Ureter (tissue), 1 donor: ENCODE measurements at regions not wholly inside any gene's neighbourhood (a gene's known extent, or its start where the extent isn't known, plus 50 kb on each side); places are given as distances from the start of the nearest gene placed in this dataset.

Experiments used
- DNase-seq: peaks from one replicate; pipeline ENCODE4 v3.0.0-alpha.2; 2020; ENCODE audit warnings: low spot score
- donor health status: DM: yes; HTN: yes; CAD: no.

DNA sequence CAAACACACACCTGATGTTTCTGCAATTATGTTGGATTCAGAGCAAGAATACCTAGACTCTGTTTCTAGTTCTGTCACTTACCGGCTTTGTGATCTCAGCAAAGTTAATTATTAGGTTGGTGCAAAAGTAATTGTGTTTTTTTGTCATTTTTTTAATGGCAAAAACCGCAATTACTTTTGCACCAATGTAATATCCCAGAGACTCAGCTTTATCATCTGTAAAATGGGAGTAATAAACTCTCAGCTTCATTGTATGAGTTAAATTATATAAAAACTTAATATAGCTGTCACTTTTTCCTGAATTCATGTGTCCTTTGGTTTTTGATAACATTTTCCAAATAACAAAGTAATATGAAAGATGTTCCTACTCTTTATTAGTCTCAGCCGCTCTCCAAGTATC is 251.7 kb downstream of the TRIB2 start:
- no peak for DNase-seq

DNA sequence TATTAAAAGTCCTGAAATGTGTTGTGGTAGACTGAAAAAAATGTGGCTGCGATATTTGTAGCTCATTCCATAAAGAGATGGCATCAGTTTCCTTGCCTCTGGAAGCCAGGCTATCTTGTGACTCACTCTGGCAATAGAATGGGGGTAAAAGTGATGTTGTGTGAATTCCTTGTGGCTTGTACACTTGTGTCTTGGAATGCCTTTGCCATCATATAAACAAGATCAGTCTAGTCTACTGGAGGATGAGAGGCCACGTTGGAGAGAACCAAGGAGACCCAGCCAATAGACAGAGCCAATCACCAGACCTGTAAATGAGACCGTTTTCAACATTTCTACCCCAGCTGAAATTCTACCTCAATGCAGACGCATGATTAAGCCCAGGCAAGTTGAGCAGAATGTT is 254.1 kb downstream of the TRIB2 start:
- no peak for DNase-seq

DNA sequence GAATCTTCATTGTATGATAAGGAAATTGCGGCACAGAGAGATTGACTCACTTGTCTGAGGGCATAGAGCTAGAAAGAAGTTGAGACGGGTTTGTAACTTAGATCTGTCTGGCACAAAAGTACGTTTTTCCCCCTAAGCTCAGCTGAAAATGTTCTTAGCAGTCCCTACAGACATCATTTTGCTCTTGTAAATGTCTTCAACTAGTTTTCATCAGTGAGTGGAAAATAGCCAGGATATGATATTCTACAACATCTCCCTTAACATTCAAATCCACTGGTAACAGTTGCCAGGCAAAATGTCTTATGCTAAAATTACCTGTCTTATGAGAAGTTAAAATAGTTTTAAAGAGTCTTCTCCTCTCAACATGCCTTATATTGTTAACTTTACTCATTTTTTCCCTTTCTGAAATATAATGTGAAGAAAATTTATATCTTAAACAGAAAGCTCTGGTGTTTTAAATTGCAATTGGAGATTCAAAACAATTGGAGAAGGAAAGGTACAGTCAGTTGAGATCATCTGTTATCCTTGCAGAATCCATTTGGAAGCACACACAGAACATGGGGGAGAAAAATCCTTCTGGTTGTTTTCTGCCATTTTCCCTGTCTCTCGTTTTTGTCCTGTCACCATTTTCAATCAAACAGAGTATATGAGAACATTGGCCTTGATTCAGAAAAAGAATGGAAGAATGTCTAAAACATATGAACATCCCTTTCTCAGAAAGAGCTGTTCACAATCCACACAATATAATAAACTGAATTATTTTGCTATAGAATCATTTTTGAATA is 255.0 kb downstream of the TRIB2 start:
- DNase-seq = no peak

DNA sequence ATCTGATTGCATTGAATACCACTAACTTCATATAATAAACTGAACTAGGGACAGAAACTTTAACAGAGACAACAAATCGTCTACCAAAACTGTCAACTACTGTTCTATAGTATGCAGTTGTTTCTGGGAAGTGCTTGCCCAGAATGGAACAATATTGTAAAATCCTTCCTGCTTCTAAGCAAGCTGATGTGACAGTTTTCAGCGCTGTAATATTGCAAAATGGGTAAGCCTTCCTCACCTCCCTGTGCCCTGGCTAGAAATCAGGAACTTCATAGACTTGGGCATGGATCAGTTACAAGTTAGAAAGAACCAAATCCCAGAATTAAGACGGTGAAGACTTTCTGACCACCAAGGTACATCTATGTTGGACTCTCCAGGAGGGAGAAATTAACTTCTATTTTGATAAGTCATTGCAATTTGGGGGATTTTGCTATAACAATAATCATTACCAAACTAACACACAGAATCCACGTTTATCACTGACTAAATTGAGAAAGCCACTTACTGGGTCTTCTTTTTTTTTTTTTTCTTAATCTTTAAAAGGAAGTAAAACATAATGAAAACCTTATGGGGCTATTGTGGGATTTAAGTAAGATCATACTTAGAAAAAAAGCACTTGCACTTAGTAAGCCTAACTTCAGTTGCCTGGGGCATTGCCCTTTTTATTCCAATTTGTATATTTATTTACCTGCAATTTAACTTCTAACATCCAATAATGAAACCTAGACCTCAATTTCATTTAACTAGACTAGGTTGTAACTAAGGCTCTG is 261.5 kb downstream of the TRIB2 start:
- no peak for DNase-seq

DNA sequence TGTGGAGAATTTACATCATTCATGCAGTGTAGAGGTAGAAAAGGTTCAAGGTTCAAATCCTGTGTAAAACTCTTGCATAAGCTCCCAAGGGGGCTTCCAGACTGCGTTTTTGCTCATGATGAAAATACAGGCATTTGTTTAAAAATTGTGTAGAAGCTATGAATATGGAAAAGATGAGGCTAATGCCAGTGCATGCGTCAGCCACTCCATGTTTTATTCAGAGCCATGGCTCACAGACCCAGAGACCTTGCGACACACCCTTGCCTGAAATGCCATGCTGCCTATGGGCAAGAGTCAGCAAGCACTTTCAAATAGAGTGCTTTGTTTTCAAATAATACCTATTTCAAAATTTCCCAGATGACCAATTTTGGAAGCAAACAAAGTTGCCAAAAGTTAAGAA is 262.3 kb downstream of the TRIB2 start:
- no peak for DNase-seq

DNA sequence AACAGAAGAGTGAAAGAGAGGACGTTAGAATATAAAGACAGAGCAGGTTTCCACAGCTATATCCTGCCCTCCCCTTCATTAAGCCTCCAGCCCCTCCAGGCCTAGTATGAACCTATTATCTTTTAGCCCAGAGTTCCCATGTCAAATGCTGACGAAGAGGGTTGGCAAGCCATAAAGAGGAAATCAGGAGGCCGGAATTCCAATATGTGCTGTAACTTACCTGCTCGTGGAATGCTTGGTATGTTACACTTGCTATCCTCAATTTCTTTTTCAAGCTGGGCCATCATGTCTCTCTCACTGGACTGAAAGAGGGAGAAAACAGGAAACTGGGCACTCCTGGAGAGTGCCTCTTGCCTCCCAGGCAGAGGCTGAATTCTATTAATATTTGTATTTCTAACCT is 264.1 kb downstream of the TRIB2 start:
- DNase-seq = no peak

DNA sequence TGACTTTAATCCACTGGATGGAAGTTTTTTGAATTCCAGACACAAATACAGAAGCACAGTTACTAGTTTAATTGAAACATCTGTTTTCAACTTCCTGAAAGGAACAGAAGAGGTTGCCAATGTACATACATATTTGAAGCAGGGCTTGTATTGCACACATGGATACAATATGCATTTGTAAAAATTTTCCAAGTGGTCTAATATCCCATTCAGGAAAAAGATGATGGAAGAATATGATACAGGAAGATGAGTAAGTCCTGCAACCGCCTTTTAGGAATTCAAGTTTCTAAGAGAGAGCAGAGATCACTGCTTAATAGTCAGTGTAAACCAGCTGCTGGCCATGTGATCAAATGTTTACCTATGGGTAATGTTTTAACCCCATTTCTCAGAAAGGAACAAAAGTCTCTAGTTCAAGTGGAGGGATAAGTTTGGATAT is 265.4 kb downstream of the TRIB2 start:
- DNase-seq = no peak

DNA sequence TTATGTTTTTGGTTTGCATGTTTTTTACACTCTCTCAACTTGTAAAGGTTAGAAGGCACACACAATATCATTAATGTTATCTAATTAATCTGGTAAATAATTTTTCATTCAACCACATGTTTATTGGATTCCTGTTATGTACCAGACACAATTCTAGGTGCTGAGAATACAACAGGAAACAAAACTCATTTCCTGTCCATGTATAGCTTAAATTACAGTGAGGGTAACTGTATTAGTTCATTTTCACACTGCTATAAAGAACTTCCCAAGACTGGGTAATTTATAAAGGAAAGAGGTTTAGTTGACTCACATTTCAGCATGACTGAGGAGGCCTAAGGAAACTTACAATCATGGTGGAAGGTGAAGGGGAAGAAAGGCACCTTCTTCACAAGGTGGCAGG is 270.5 kb downstream of the TRIB2 start:
- DNase-seq = no peak

DNA sequence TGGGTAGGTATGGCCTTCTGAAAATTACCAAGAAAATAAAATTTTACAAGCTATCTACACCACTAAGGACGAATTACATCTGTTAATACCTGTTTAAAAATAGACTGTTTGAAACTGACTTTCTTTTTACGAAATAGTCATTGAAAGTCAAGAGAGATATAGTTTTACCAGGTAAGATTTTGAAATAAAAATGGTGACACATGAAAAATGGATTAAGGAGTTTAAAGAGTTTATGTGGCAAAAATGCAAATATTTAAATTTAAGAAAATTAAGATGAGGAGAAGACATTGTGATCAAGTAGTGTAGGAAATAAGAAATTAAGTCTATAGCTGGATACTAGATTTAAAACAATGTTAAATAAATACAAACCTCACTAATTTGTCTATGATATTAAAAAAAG is 271.5 kb downstream of the TRIB2 start:
- no peak for DNase-seq

DNA sequence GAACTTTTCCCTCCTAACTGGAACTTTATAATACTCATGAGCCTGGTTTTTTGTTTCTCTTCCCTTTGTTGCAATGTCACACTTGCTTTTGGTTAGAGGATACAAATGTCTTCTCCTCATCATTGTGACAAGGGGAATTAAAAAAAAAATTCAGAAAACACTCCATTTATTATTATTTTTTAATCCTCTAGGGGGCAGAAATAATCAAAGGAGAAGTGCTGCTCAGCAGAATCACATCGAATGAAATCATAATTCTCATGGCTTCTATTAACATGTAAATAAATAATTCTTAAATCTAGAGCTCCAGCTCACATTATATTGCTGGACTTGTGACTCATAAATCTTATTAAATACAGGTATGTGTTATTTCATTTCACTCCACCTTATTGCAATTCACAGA is 273.8 kb downstream of the TRIB2 start:
- DNase-seq = no peak

DNA sequence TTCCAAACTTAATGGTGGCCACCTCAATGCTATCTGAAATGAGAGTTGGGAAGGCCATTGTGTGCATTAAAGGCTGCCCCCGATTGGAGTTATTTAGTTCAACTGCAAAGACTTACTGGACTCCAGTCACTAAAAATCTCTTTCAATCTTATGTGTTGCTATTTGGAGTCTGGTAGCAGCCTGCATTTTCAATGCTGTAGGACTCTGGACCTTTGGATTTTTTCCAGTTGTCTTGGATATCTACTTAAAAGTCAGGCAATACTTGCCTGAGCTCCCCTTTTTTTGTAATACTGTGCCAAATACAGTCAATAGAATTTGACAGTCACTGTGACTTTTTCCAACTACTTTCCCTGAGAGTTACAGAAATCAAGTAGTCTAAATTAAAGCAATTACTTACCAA is 281.9 kb downstream of the TRIB2 start:
- DNase-seq = no peak

DNA sequence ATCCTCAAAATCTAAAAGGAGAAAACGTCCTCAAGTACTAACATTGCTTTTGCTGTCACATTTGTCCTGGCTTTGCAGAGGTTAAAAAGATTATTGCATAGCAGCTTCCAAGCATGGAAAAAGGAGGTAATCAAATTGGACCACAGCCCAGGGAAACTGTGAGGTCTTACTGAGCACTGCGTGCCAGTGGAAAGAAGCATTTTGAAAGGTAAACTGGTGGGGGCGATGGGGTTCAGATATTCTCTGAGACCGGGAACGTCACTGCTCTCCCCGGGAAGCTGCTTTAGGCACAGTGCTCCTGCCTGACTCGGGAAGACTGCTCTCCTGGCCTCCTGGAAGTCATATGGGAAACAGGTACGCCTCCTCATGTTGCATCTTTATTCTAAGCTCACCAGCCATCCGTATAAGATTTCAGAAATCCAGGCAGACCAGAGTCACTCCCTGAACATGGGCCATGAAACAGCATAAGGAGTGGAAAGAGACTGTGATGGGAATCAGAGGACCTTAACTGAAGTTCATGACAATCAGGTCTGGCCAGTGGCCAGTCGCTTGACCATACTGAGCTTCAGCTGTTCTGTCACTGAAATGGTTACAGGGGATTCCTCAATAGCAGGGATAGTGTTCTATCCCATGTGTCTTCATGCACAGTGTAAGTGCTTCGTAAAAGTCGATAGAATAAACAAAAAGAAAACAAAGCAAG is 284.1 kb downstream of the TRIB2 start:
- DNase-seq = no peak

DNA sequence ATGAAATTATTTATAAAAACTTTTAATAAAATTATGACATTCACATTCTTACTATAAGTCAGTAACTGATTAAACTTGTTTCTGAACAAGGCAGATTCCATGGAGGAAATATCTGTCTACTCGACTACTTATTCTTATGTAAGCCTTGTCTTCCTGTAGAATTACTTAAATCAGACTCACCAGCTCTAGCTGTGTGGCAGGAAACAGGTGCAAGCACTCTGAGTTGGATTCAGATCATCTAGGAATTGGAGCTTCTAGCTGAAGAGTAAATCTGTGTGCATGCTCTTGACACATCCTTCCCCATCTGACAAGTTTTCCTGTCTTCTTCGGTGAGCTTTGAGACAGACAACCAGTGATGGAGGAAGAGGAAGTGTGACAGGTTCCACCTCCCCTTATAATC is 284.7 kb downstream of the TRIB2 start:
- DNase-seq = no peak

DNA sequence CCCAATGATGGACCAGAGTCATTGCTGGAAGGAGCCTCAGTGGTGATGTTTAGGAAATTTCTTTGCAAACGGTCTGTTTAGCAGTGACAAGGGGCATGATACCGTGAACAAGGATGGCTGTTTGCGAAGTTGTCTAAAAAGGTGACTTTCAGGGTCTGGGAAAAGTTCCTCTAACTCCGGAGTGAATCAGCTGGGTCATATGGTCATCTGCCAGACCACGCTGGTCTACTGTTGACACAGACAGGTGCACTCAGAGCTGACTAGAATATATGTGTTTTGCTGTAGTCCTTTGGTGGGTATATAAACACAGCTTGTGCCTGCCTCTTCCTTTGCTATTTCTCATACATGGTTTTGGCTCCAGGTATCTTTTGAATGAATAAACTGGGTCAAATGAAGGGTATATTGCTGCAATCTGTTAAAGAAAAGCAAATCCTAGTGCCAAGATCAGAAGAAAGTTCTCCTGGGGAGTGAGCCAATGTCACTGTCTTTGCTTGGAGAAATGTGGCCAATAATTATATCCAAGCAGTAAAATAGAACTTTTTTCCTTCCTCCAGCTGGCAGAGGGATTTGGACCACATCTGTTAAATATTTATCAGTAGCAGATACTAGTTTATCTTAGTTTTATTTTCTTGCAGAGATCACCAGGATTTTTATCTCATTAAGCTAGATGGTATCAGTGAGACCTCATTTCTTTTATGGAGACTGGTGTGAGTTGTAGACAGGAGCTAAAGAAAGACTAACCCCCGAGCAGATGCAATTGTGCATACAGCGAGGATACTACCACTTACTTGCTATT is 286.0 kb downstream of the TRIB2 start:
- DNase-seq = no peak

DNA sequence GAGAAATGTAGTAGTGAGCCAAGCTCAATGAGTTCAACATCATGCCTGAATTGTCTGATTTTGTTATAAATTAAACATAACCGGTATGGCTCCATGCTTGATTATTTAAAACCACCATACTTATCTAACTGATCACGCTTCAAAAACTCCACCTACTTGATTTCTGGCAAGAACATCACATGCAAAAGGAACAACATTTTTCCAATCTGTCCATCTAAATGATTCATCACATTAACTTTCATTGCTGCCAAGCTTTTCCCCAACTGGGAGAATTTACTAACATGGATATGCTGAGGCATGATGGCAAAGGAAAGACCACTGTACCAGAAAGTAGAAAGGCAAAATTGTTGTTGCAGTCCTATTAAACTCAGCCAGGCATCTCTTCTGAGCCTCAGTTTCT is 286.8 kb downstream of the TRIB2 start:
- DNase-seq = no peak

DNA sequence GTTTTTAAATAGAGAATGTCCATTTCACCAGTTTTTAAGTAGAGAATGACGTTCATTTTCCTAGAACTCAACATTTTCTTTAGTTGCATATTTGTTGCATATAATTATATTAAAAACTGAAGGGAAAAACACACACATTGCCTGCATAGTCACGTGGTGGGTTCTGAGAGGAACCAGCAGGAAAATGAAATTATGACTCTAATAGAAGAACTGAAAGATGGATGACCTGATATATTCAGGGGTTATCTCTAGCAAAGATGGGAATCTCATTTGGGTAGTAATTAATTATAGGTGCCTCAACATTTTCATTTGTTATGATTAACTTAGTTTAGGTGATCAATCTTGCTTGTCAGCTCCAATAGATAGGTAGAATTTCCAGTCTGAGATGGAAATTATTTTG is 288.3 kb downstream of the TRIB2 start:
- no peak for DNase-seq

DNA sequence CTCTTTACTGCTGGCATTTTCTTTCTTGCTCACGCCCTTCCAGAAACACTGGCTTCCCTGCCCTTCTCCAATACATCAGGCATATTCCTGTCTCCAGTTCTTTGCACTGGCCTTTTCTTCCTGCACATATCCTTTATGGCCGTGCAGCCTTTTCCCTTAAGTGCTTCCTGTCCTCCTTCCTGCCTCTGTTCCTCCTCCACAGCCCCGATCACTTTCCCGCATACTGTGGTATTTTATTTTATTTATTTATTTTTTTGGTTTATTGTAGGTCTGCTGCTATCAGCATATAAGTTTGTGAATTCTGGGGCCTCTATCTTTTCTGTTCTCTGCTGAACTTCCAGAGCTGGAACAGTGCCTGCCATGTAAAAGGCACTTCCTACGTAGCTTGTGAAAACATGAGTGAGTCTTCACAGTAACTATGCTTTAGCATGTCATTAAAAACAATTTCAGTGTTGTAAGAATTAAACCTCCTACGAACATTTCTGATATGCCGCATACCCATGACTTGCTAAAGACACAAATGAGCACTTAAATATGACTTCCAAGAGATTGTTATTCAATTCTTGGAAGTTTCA is 289.1 kb downstream of the TRIB2 start:
- DNase-seq = no peak

DNA sequence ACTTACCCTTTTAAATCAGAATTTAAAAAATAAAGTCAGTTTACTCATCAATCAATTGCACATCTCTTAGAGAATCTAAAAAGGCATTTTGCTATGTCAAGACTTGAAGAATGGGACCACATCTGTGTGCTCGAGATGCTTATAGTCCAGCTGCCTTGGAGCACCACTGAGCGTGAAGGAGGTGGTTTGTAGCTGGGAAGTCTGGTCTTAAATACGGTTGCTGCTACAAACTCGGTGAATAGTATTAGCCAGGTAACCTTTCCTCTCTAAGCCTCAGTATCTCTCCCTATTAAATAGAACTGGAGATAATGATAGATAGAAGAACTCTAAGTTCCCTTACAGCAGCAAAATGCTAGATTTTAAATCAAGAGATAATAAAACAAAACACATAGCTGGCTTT is 289.7 kb downstream of the TRIB2 start:
- no peak for DNase-seq

DNA sequence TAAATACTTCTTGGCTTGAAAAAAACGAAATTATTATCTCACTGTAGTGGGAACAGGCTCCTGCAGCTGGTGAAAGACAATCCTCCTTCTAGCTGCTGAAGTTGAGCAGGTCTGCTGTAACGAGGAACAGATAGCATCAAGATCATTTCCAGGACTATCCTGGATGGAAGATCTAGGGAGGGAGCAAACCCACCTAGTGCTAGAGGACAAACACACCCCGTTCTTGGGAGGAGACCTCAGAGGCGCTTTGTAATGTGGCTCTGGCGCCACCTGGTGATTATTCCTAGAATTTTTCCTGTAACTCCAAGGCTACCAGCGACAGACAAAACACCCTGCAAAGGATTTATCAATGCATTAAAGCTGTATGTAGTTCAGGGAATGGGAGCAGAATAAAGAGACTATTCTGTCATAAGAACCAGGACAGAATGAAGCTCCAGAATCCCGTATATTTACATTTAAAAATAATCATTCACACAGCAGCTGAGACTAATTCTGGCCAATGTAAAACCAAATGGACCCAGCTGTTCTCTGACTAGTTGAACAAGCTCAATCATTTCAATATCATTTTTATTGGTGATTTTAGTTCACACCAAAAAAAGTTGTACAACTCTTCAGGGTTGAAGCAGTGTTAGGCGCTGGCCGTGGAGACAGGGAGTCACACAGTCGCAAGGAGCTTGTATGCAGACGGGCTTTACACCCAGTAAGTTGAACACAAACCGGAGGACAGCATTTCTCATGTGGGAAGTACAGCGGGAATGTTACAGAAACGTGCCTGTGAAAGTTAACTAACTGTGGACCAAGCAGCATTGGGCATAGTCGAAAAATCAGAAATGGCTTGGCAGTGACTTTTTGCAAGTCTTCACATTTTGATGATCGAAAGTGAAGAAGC is 290.3 kb downstream of the TRIB2 start:
- peak; percentile 65 for DNase-seq

DNA sequence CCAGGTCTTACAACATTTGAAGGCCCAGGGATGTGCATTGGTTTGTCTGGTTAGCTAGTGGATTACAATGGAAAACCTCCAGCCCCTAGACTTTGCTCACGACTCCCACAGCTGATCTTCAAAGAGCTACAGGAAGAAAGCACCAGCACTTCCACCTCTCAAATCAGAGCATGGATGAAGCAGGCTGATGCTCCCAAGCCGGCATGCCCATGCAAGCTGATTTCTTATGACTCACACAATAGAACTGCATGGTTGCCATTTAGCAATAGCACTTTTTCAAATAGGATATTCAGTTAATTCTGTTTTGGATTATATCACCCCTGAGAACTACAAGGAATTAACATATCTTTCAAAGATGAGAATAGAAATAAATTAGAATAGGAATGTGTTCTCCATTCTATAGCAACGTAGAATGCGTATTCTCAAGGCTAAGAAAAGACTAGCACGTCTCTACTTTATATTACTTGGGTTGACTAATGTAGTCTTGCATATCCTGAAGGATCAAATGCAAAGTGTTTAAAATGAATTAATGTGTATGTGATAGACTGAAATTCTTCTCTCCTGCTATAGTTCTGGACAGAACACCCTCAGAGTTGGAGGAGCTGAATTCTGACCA is 292.4 kb downstream of the TRIB2 start:
- DNase-seq = no peak
